Endothelial cell (in vitro differentiated cells): ENCODE measurements at regions not wholly inside any gene's neighbourhood (a gene's known extent, or its start where the extent isn't known, plus 50 kb on each side); places are given as distances from the start of the nearest gene placed in this dataset.

Experiments
- DNase-seq: peaks from one replicate; pipeline ENCODE4 v3.0.0; 2021; ENCODE audit warnings: low spot score
- H3K27ac Mint-ChIP-seq: one replicate; pipeline ENCODE4 v1.8.0; 2021; ENCODE audit warnings: mixed read lengths, inconsistent platforms; ENCODE audit not compliant: unreplicated experiment
- H3K27me3 Mint-ChIP-seq: one replicate; pipeline ENCODE4 v1.8.0; 2021; ENCODE audit warnings: mild to moderate bottlenecking, moderate library complexity, mixed read lengths, inconsistent platforms; ENCODE audit not compliant: unreplicated experiment
- H3K36me3 Mint-ChIP-seq: one replicate; pipeline ENCODE4 v1.8.0; 2021; ENCODE audit warnings: mild to moderate bottlenecking, low read depth, mixed read lengths, inconsistent platforms; ENCODE audit not compliant: unreplicated experiment
- H3K4me1 Mint-ChIP-seq: one replicate; pipeline ENCODE4 v1.8.0; 2021; ENCODE audit warnings: mild to moderate bottlenecking, mixed read lengths, inconsistent platforms; ENCODE audit not compliant: unreplicated experiment
- H3K4me3 Mint-ChIP-seq: one replicate; pipeline ENCODE4 v1.8.0; 2021; ENCODE audit warnings: mild to moderate bottlenecking, mixed read lengths, inconsistent platforms; ENCODE audit not compliant: unreplicated experiment
- H3K9me3 Mint-ChIP-seq: one replicate; pipeline ENCODE4 v1.8.0; 2021; ENCODE audit warnings: mixed read lengths, inconsistent platforms; ENCODE audit not compliant: unreplicated experiment
- TF ChIP-seq, protein P1 (sequence below): fragments of 200-600 bp; sonication (generic); IDR thresholded peaks from one replicate; pipeline ENCODE4 v1.5.0; 2021; ENCODE audit warnings: antibody characterized with exemption; ENCODE audit not compliant: unreplicated experiment

DNA sequence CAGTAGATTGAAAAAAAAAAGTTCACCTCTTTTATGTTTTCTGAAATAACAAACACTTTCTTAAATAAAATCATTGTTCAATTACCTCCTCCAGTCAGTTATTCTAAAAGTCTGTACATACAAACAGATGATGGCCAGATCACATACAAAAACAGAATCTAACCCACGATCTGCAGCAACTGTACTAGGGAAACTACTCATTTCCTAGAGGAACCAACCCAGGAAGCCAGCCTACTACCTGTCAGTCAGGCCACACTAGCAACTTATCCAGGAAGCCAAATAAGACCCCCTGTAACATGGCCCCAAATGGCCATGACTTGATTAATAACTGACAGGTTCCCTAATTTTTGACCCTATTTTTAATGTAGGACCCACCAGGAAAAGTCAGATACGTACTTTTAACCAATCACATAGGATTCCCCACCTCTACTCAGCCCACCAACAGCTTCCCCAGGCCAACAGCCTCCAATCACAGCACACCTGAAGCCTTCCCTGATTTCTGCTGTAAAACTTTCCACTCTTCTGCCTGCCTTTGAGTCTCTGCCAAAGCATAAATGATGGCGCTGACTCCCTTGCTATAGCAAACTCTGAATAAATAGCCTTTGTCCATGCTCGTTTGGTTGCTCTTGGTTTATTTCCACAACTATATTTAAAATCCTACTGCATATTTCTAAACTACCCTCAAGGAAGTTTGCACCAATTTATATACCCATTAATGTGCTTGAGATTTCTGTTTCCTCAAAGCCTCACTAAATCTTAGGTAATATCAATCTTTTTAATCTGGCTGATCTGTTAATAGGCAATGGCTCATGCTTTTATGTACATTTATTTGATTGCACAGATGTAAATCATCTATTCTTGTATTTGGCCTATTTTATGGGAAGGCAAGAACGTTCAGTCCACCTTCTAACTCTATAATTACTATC is 486.4 kb downstream of the FBXO15 start:
- peaks cover 5% of the 10 kb centered on the region for H3K27me3 Mint-ChIP-seq
- no peak for DNase-seq
- H3K36me3 Mint-ChIP-seq = no peaks in the 10 kb centered on the region
- H3K9me3 Mint-ChIP-seq = no peaks in the 10 kb centered on the region
- peaks cover 19% of the 10 kb centered on the region for H3K4me1 Mint-ChIP-seq
- TF ChIP-seq, protein P1, sequence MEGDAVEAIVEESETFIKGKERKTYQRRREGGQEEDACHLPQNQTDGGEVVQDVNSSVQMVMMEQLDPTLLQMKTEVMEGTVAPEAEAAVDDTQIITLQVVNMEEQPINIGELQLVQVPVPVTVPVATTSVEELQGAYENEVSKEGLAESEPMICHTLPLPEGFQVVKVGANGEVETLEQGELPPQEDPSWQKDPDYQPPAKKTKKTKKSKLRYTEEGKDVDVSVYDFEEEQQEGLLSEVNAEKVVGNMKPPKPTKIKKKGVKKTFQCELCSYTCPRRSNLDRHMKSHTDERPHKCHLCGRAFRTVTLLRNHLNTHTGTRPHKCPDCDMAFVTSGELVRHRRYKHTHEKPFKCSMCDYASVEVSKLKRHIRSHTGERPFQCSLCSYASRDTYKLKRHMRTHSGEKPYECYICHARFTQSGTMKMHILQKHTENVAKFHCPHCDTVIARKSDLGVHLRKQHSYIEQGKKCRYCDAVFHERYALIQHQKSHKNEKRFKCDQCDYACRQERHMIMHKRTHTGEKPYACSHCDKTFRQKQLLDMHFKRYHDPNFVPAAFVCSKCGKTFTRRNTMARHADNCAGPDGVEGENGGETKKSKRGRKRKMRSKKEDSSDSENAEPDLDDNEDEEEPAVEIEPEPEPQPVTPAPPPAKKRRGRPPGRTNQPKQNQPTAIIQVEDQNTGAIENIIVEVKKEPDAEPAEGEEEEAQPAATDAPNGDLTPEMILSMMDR = no peak
- no peak overlapping the region for H3K4me3 Mint-ChIP-seq
- no peak overlapping the region for H3K27ac Mint-ChIP-seq

DNA sequence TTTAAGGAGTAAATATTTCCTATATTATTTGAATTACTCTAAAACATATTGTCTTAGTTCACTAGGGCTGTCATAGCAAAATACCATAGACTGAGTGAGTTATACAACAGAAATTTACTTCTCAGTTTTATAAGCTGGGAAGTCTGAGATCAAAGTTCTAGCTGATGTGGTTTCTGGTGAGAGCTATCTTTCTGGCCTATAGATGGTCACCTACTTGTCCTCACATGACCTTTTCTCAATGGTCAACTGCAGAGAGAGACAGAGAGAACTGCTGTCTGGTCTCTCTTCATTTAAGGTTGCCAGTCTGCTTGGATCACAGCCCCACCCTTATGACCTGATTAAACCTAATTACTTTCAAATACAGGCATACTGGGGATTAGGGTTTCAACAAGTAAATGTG is 490.9 kb downstream of the FBXO15 start:
- H3K9me3 Mint-ChIP-seq = no peaks in the 10 kb centered on the region
- H3K27ac Mint-ChIP-seq = no peak overlapping the region
- H3K4me1 Mint-ChIP-seq = peaks cover 16% of the 10 kb centered on the region
- no peak overlapping the region for H3K4me3 Mint-ChIP-seq
- TF ChIP-seq, protein P1 = no peak
- H3K27me3 Mint-ChIP-seq = peaks cover 5% of the 10 kb centered on the region
- H3K36me3 Mint-ChIP-seq = no peaks in the 10 kb centered on the region
- DNase-seq = no peak

- TF ChIP-seq, protein P1 = no peak
- Mint-ChIP-seq H3K9me3 (no peaks in the 10 kb centered on the region), H3K27me3 (no peaks in the 10 kb centered on the region)
Measured at GRCh38 chr18:73653827-73654226, 493.8 kb downstream of the FBXO15 start.

GRCh38 chr18:73653251-73653650 is 494.4 kb downstream of the FBXO15 start:
- Mint-ChIP-seq H3K4me3 (no peak overlapping the region), H3K9me3 (no peaks in the 10 kb centered on the region), H3K27ac (no peak overlapping the region), H3K36me3 (no peaks in the 10 kb centered on the region), H3K4me1 (no peaks in the 10 kb centered on the region), H3K27me3 (no peaks in the 10 kb centered on the region)
- TF ChIP-seq, protein P1 = no peak
- no peak for DNase-seq

More at GRCh38 chr18:73653827-73654226, 493.8 kb downstream of the FBXO15 start:
- no peak overlapping the region for H3K27ac Mint-ChIP-seq
- no peak for DNase-seq
- no peaks in the 10 kb centered on the region for H3K4me1 Mint-ChIP-seq
- H3K4me3 Mint-ChIP-seq = no peak overlapping the region
- H3K36me3 Mint-ChIP-seq = no peaks in the 10 kb centered on the region

GRCh38 chr18:73647391-73647790 is 500.2 kb downstream of the FBXO15 start:
- H3K4me3 Mint-ChIP-seq = no peak overlapping the region
- TF ChIP-seq, protein P1 = no peak
- no peaks in the 10 kb centered on the region for H3K27me3 Mint-ChIP-seq
- DNase-seq = no peak
- no peaks in the 10 kb centered on the region for H3K9me3 Mint-ChIP-seq
- no peak overlapping the region for H3K27ac Mint-ChIP-seq
- no peaks in the 10 kb centered on the region for H3K36me3 Mint-ChIP-seq
- H3K4me1 Mint-ChIP-seq = no peaks in the 10 kb centered on the region
